ENCODE measurements at regions not wholly inside any gene's neighbourhood (a gene's known extent, or its start where the extent isn't known, plus 50 kb on each side); places are given as distances from the start of the nearest gene placed in this dataset.
A peak's percentile ranks its signal among the peaks of the same experiment; 100 is the strongest.

GRCh38 chr15:39172380-39173281, 408.2 kb upstream of the THBS1 start (continued):
- TF ChIP-seq TAF15 (IDR thresholded peaks at IDR 0.05; ENCODE audit: low read depth, low read length, poor library complexity, severe bottlenecking), result no peak
- TF ChIP-seq FIP1L1 (IDR thresholded peaks at IDR 0.05; ENCODE audit: borderline replicate concordance, insufficient read depth, low read depth, low read length), result no peak
- TF ChIP-seq ZNF784 (CRISPR knock-in tag; IDR thresholded peaks at IDR 0.05; ENCODE audit: borderline replicate concordance), result no peak
- no peak for TF ChIP-seq CHD2 (IDR thresholded peaks at IDR 0.05; ENCODE audit: low read depth, low read length)
- TF ChIP-seq FOSL2 (CRISPR knock-in tag; IDR thresholded peaks at IDR 0.05), result peak; percentile 71
- no peak for TF ChIP-seq RNF219 (CRISPR knock-in tag; IDR thresholded peaks at IDR 0.05)
- TF ChIP-seq ZNF775 (CRISPR knock-in tag; IDR thresholded peaks at IDR 0.05; ENCODE audit: borderline replicate concordance), result no peak
- no peak for TF ChIP-seq ZNF572 (CRISPR knock-in tag; IDR thresholded peaks at IDR 0.05)
- peak; percentile 15; the same call in 1 of the 2 replicates for TF ChIP-seq SALL1 (CRISPR knock-in tag; IDR thresholded peaks at IDR 0.05)
- TF ChIP-seq MLLT10 (CRISPR knock-in tag; IDR thresholded peaks at IDR 0.05), result no peak
- no peak for TF ChIP-seq ZNF841 (CRISPR knock-in tag; IDR thresholded peaks at IDR 0.05; ENCODE audit: borderline replicate concordance)
- TF ChIP-seq ZNF3 (CRISPR knock-in tag; IDR thresholded peaks at IDR 0.05), result no peak
- no peak for TF ChIP-seq SNAPC2 (CRISPR knock-in tag; IDR thresholded peaks at IDR 0.05)
- no peak for TF ChIP-seq ZNF543 (CRISPR knock-in tag; IDR thresholded peaks at IDR 0.05)
- TF ChIP-seq ZNF205 (CRISPR knock-in tag; IDR thresholded peaks at IDR 0.05), result no peak
- no peak for TF ChIP-seq TRIM22 (IDR thresholded peaks at IDR 0.05)
- TF ChIP-seq ZNF644 (CRISPR knock-in tag; IDR thresholded peaks at IDR 0.05; ENCODE audit: low read depth), result 0 out of 2 replicates have a peak, but pooled peaks have one; percentile 26
- TF ChIP-seq ZNF580 (CRISPR knock-in tag; IDR thresholded peaks at IDR 0.05; ENCODE audit: borderline replicate concordance, low read depth), result no peak
- TF ChIP-seq IKZF5 (CRISPR knock-in tag; IDR thresholded peaks at IDR 0.05), result no peak
- TF ChIP-seq HES4 (CRISPR knock-in tag; IDR thresholded peaks at IDR 0.05; ENCODE audit: borderline replicate concordance), result no peak
- TF ChIP-seq SNAPC5 (CRISPR knock-in tag; IDR thresholded peaks at IDR 0.05; ENCODE audit: borderline replicate concordance), result no peak
- no peak for TF ChIP-seq HOXA7 (CRISPR knock-in tag; IDR thresholded peaks at IDR 0.05)
- TF ChIP-seq KLF15 (CRISPR knock-in tag; IDR thresholded peaks at IDR 0.05; ENCODE audit: borderline replicate concordance), result no peak
- TF ChIP-seq MIER2 (CRISPR knock-in tag; IDR thresholded peaks at IDR 0.05), result no peak
- TF ChIP-seq SOX5 (CRISPR knock-in tag; IDR thresholded peaks at IDR 0.05; ENCODE audit: borderline replicate concordance), result no peak; the same call in 1 of the 2 replicates
